ENCODE measurements at regions not wholly inside any gene's neighbourhood (a gene's known extent, or its start where the extent isn't known, plus 50 kb on each side); places are given as distances from the start of the nearest gene placed in this dataset.

GRCh38 chr1:194241215-194241614 lies 1054.8 kb upstream of the B3GALT2 start:
- H3K79me2 ChIP-seq (ENCODE audit: control insufficient read depth, insufficient read depth, low read length): no peaks in the 10 kb centered on the region
- intact Hi-C loops (cut with micrococcal nuclease) (no loop called here), in situ Hi-C loops (cut with MboI) (no loop called here)
- ChIA-PET CTCF (ENCODE audit: low intra/inter-chr PET ratio) (no interaction called here), POLR2A (no interaction called here)
- H3K4me1 ChIP-seq (replicated peaks in 1 of 2; ENCODE audit: control insufficient read depth in 2 of 2, insufficient read depth in 2 of 2, low read length in 2 of 2): no peaks in the 10 kb centered on the region
- no TSS peak for BruUV-seq (replicated peaks)
- H3K27ac ChIP-seq (ENCODE audit: extremely low read depth, low read depth, low read length): no peak overlapping the region
- no peaks in the 10 kb centered on the region for H4K20me1 ChIP-seq (replicated peaks; ENCODE audit: control insufficient read depth, insufficient read depth, low read length)
- FAIRE-seq: no peak
- no peak overlapping the region for H2AFZ ChIP-seq (ENCODE audit: low read depth, low read length)
- H3K4me2 ChIP-seq (ENCODE audit: insufficient read depth, low read length): no peak overlapping the region
- no peak for DNase-seq (ENCODE audit: extremely low read depth in 1 of 4, low spot score in 3 of 4)
- H3K9me1 ChIP-seq (ENCODE audit: control insufficient read depth, insufficient read depth, low read length): no peaks in the 10 kb centered on the region
- TF ChIP-seq HIVEP1 (CRISPR knock-in tag; IDR thresholded peaks at IDR 0.05) (no peak), FOXK2 (conservative IDR thresholded peaks at IDR 0.05 in 1 of 2, IDR thresholded peaks at IDR 0.05 in 1 of 2; ENCODE audit: low read depth in 2 of 2) (no peak), HCFC1 (IDR thresholded peaks at IDR 0.05; ENCODE audit: low read depth, low read length) (no peak), ELF2 (CRISPR knock-in tag; IDR thresholded peaks at IDR 0.05) (no peak), HLTF (IDR thresholded peaks at IDR 0.05) (no peak), CC2D1A (IDR thresholded peaks at IDR 0.05) (no peak), MBD1 (CRISPR knock-in tag; IDR thresholded peaks at IDR 0.05) (no peak), GTF3C2 (IDR thresholded peaks at IDR 0.05; ENCODE audit: borderline replicate concordance, extremely low read depth, insufficient read length) (no peak), MEIS2 (IDR thresholded peaks at IDR 0.05; ENCODE audit: partially characterized antibody) (no peak), ZNF561 (CRISPR knock-in tag; conservative IDR thresholded peaks at IDR 0.05) (no peak)
- no peak for ATAC-seq
- peaks cover 2% of the 10 kb centered on the region; the same call in 1 of the 2 replicates for H3K9me3 ChIP-seq (replicated peaks; ENCODE audit: control insufficient read depth, insufficient read depth, low read depth, low read length)
- H3K9ac ChIP-seq (ENCODE audit: insufficient read depth in 1 of 2, low read depth in 2 of 2, low read length in 2 of 2): no peak overlapping the region
- H3K36me3 ChIP-seq (ENCODE audit: control insufficient read depth, insufficient read depth, low read length): no peaks in the 10 kb centered on the region
- no peaks in the 10 kb centered on the region for H3K27me3 ChIP-seq (ENCODE audit: control insufficient read depth in 2 of 2, insufficient read depth in 2 of 2, low read length in 2 of 2)
- 15% methylated on average over 1 of the region's 1 CpG for WGBS (ENCODE audit: insufficient coverage, low coverage, missing lambda C conversion rate)
- no peak overlapping the region for H3K4me3 ChIP-seq

Measured in K562 (cell line).